ENCODE measurements at regions not wholly inside any gene's neighbourhood (a gene's known extent, or its start where the extent isn't known, plus 50 kb on each side); places are given as distances from the start of the nearest gene placed in this dataset.

GRCh38 chr2:204321027-204321800, 224.1 kb upstream of the PARD3B start:
- TF ChIP-seq CTCF (conservative IDR thresholded peaks at IDR 0.05; ENCODE audit: low read length) = no peak
- TF ChIP-seq EZH2phosphoT487 (IDR thresholded peaks at IDR 0.05; ENCODE audit: borderline replicate concordance) = no peak
